CD14-positive monocyte (primary cell): ENCODE measurements at regions not wholly inside any gene's neighbourhood (a gene's known extent, or its start where the extent isn't known, plus 50 kb on each side); places are given as distances from the start of the nearest gene placed in this dataset.

Source experiments
- DNase-seq, 3 donors: peaks; one replicate each; pipeline ENCODE4 v3.0.0-alpha.2; 2011 to 2022
- H2AFZ ChIP-seq: 2 replicates; pipeline ENCODE4 v1.6.0; 2012; ENCODE audit warnings: mild to moderate bottlenecking, low read depth, low read length, inconsistent platforms; ENCODE audit not compliant: insufficient read depth, poor library complexity, severe bottlenecking
- H3K27ac ChIP-seq, 2 donors: 1 replicate in 1 of 2; 2 replicates in 1 of 2; pipeline ENCODE4 v1.5.1; 2012 to 2013; ENCODE audit warnings: low read length in 2 of 2, control low read depth in 1 of 2, inconsistent platforms in 1 of 2, low read depth in 1 of 2, mild to moderate bottlenecking in 1 of 2
- H3K27me3 ChIP-seq, 2 donors: one replicate each; pipeline versions ENCODE4 v1.6.0 to v1.6.1; 2011 to 2013; ENCODE audit warnings: low read length in 2 of 2; ENCODE audit not compliant: control insufficient read depth in 2 of 2, insufficient read depth in 2 of 2
- H3K36me3 ChIP-seq, 2 donors: replicated peaks in 1 of 2; 1 replicate in 1 of 2; 2 replicates in 1 of 2; pipeline versions ENCODE4 v1.5.1 to v1.6.1; 2012 to 2013; ENCODE audit warnings: low read length in 2 of 2, control low read depth in 1 of 2, inconsistent platforms in 1 of 2, mild to moderate bottlenecking in 1 of 2; ENCODE audit not compliant: insufficient read depth in 2 of 2, control insufficient read depth in 1 of 2
- H3K4me1 ChIP-seq, 2 donors: 1 replicate in 1 of 2; 2 replicates in 1 of 2; pipeline versions ENCODE4 v1.5.1 to v1.6.1; 2012 to 2013; ENCODE audit warnings: low read length in 2 of 2, control low read depth in 1 of 2, inconsistent platforms in 1 of 2, mild to moderate bottlenecking in 1 of 2, moderate library complexity in 1 of 2; ENCODE audit not compliant: insufficient read depth in 2 of 2, control insufficient read depth in 1 of 2
- H3K4me2 ChIP-seq: replicated peaks from 2 replicates; pipeline ENCODE3; 2012; ENCODE audit warnings: low read length, moderate library complexity, mild to moderate bottlenecking; ENCODE audit not compliant: poor library complexity, severe bottlenecking; ENCODE audit errors: extremely low read depth
- H3K4me3 ChIP-seq, 3 experiments: fragments of 200-600 bp in 1 of 3; sonication (generic) in 1 of 3; replicated peaks in 1 of 3; 1 replicate in 2 of 3; 2 replicates in 1 of 3; pipeline ENCODE4 v1.5.1; 2011 to 2013; ENCODE audit warnings: low read length in 3 of 3, mild to moderate bottlenecking in 3 of 3, control low read depth in 2 of 3, low read depth in 2 of 3, inconsistent platforms in 1 of 3, moderate library complexity in 1 of 3
- H3K79me2 ChIP-seq: 2 replicates; pipeline ENCODE4 v1.6.0; 2012; ENCODE audit warnings: mild to moderate bottlenecking, control low read depth, inconsistent platforms, low read length, moderate library complexity; ENCODE audit not compliant: insufficient read depth
- H3K9ac ChIP-seq: 2 replicates; pipeline ENCODE4 v1.6.0; 2017; ENCODE audit warnings: low read length, mild to moderate bottlenecking; ENCODE audit not compliant: insufficient read depth, poor library complexity, severe bottlenecking
- H3K9me3 ChIP-seq, 2 donors: replicated peaks in 1 of 2; 1 replicate in 1 of 2; 2 replicates in 1 of 2; pipeline versions ENCODE4 v1.5.1 to v1.6.1; 2012 to 2013; ENCODE audit warnings: low read length in 2 of 2, control low read depth in 1 of 2; ENCODE audit not compliant: control insufficient read depth in 1 of 2, insufficient read depth in 1 of 2
- H4K20me1 ChIP-seq: 2 replicates; pipeline ENCODE4 v1.6.0; 2012; ENCODE audit warnings: mild to moderate bottlenecking, low read length, control low read depth, moderate library complexity; ENCODE audit not compliant: insufficient read depth
- H3K27ac Mint-ChIP-seq, 7 donors: one replicate each; pipeline ENCODE4 v1.8.0; 2020; ENCODE audit warnings: mild to moderate bottlenecking in 7 of 7, mixed read lengths in 7 of 7, moderate library complexity in 6 of 7, inconsistent platforms in 2 of 7
- H3K27me3 Mint-ChIP-seq, 3 donors: one replicate each; pipeline ENCODE4 v1.8.0; 2021 to 2022; ENCODE audit warnings: low read depth in 3 of 3, mild to moderate bottlenecking in 3 of 3, mixed read lengths in 3 of 3, moderate library complexity in 3 of 3, inconsistent platforms in 1 of 3
- H3K36me3 Mint-ChIP-seq, 2 donors: one replicate each; pipeline ENCODE4 v1.8.0; 2020; ENCODE audit warnings: mixed read lengths in 2 of 2, inconsistent platforms in 1 of 2, mild to moderate bottlenecking in 1 of 2
- H3K4me1 Mint-ChIP-seq: one replicate; pipeline ENCODE4 v1.8.0; 2020; ENCODE audit warnings: mild to moderate bottlenecking, mixed read lengths
- H3K4me3 Mint-ChIP-seq, 2 donors: one replicate each; pipeline ENCODE4 v1.8.0; 2020; ENCODE audit warnings: mild to moderate bottlenecking in 2 of 2, mixed read lengths in 2 of 2, moderate library complexity in 1 of 2
- H3K9me3 Mint-ChIP-seq, 7 donors: one replicate each; pipeline ENCODE4 v1.8.0; 2020 to 2022; ENCODE audit warnings: mixed read lengths in 7 of 7, mild to moderate bottlenecking in 6 of 7, moderate library complexity in 6 of 7, inconsistent platforms in 2 of 7
- WGBS: methylation state at CpG from one replicate; pipeline ENCODE4 v1.1.5; 2013; ENCODE audit warnings: missing lambda C conversion rate; ENCODE audit not compliant: insufficient coverage; 5-methylcytosine and 5-hydroxymethylcytosine counted together
- intact Hi-C, 2 donors: fragments of 100-400 bp; cut with micrococcal nuclease; formaldehyde crosslinking; loops; one replicate each; pipeline versions ENCODE4 v1.15.0 to v1.15.1; 2023
- TF ChIP-seq, protein P1 (sequence below): fragments of 200-600 bp; IDR thresholded peaks from one replicate; pipeline ENCODE4 v1.8.0; 2022; ENCODE audit warnings: antibody characterized with exemption, mild to moderate bottlenecking

DNA sequence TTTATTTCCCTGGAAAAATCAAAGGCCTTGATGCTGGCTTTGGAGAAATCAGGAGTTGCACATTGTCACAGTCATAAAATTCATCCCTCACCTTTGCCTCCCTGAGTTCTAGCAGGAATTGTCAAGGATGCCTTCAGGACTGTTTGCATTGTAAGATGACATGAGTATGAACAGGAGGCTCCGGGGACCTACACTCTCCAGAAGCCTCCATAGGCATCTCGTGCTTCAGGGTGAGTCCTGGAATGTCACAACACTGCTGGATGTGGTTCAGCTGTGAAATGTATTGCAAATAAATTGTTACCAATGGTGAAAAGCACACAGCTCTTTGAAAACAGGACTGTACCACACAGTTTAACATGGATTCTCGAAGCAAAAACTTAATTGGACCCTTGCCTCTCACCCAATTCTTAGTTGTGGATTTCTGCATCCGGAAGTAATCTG is 535.4 kb upstream of the C16orf82 start:
- TF ChIP-seq, protein P1, sequence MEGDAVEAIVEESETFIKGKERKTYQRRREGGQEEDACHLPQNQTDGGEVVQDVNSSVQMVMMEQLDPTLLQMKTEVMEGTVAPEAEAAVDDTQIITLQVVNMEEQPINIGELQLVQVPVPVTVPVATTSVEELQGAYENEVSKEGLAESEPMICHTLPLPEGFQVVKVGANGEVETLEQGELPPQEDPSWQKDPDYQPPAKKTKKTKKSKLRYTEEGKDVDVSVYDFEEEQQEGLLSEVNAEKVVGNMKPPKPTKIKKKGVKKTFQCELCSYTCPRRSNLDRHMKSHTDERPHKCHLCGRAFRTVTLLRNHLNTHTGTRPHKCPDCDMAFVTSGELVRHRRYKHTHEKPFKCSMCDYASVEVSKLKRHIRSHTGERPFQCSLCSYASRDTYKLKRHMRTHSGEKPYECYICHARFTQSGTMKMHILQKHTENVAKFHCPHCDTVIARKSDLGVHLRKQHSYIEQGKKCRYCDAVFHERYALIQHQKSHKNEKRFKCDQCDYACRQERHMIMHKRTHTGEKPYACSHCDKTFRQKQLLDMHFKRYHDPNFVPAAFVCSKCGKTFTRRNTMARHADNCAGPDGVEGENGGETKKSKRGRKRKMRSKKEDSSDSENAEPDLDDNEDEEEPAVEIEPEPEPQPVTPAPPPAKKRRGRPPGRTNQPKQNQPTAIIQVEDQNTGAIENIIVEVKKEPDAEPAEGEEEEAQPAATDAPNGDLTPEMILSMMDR: no peak
- no peaks in the 10 kb centered on the region for H3K79me2 ChIP-seq
- no peak for DNase-seq
- intact Hi-C loops: no loop called here
- no peak overlapping the region for H3K4me2 ChIP-seq
- no peak overlapping the region for H3K27ac ChIP-seq
- no peaks in the 10 kb centered on the region for H3K36me3 Mint-ChIP-seq
- no peak overlapping the region for H3K4me3 ChIP-seq
- peaks cover 0 to 4% (median 0%) of the 10 kb centered on the region in 3 donors for H3K27me3 Mint-ChIP-seq
- no peak overlapping the region for H3K27ac Mint-ChIP-seq
- no peak overlapping the region for H3K4me3 Mint-ChIP-seq
- no peaks in the 10 kb centered on the region for H3K27me3 ChIP-seq
- no peaks in the 10 kb centered on the region for H3K9me3 ChIP-seq
- no peak overlapping the region for H3K9ac ChIP-seq
- no peaks in the 10 kb centered on the region for H3K4me1 Mint-ChIP-seq
- peaks cover 0 to 2% (median 0%) of the 10 kb centered on the region in 7 donors for H3K9me3 Mint-ChIP-seq
- no peaks in the 10 kb centered on the region for H3K4me1 ChIP-seq
- no peaks in the 10 kb centered on the region for H4K20me1 ChIP-seq
- H2AFZ ChIP-seq: no peak overlapping the region
- H3K36me3 ChIP-seq: no peaks in the 10 kb centered on the region
- WGBS: no CpG with 5 or more reads among the region's 4 CpGs

GRCh38 chr16:26532456-26532855 is 534.3 kb upstream of the C16orf82 start:
- DNase-seq: no peak
- 80% methylated on average over 1 of the region's 1 CpG for WGBS
- Mint-ChIP-seq H3K36me3 (no peaks in the 10 kb centered on the region), H3K27ac (no peak overlapping the region), H3K4me3 (no peak overlapping the region), H3K9me3 (peaks cover 0 to 2% (median 0%) of the 10 kb centered on the region in 7 donors), H3K27me3 (peaks cover 0 to 6% (median 0%) of the 10 kb centered on the region in 3 donors), H3K4me1 (no peaks in the 10 kb centered on the region)
- H3K79me2 ChIP-seq: no peaks in the 10 kb centered on the region
- H3K27me3 ChIP-seq: no peaks in the 10 kb centered on the region
- no peaks in the 10 kb centered on the region for H3K9me3 ChIP-seq
- H3K27ac ChIP-seq: no peak overlapping the region
- no peak overlapping the region for H3K4me2 ChIP-seq
- TF ChIP-seq, protein P1: no peak
- no peaks in the 10 kb centered on the region for H4K20me1 ChIP-seq
- H2AFZ ChIP-seq: no peak overlapping the region
- intact Hi-C loops: no loop called here
- no peak overlapping the region for H3K9ac ChIP-seq
- H3K36me3 ChIP-seq: no peaks in the 10 kb centered on the region
- no peak overlapping the region for H3K4me3 ChIP-seq
- no peaks in the 10 kb centered on the region for H3K4me1 ChIP-seq
